COLO668 (cell line): ENCODE measurements at regions not wholly inside any gene's neighbourhood (a gene's known extent, or its start where the extent isn't known, plus 50 kb on each side); places are given as distances from the start of the nearest gene placed in this dataset.
A peak's percentile ranks its signal among the peaks of the same experiment; 100 is the strongest.

ENCODE experiments used
- DNase-seq: peaks from one replicate; lab custom pipeline; 2025; ENCODE audit not compliant: unreplicated experiment; lab: John Stamatoyannopoulos, UW

DNA sequence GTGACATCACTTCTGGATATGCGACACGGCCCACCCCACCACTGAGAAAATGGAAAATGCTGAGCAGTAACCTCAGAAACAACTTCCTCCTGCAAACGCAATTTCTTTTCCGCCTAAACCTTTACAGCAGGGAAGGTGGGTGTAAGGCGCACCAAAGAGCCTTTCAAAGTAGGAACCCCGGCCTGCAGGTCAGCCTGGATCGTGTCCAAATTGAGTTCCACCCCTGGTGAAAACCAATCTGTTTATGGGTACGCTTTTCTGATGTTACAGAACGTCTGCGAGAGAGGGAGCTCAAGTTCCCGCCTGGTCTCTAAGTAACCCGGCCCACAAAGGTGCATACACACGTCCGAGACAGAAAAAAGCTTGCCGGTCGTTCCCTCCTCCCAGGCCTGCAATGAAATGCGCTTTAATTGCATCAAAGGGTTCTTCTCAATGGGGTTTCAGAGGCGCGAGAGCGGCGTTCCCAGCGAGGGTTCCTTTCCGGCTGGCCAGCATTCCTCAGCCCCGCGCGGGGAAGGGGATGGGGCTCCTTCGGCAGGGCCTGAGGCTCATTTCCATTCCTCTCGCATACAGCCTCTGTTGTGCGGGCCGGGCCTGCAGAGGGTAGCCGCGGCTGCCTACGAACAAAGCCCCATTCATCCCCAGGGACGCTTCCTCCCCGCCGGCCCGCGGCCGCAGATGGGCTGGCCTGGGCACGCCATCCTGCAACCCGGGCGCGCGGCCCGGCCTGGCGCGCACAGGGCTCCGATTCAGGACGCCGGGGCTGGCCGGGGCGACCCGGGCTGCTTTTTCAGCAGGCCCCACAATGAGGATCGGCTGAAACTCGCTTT, 138.1 kb downstream of the TMCO5A start:
- DNase-seq = peak; percentile 76

GRCh38 chr15:38073178-38073946, 138.9 kb downstream of the TMCO5A start:
- no peak for DNase-seq

DNA sequence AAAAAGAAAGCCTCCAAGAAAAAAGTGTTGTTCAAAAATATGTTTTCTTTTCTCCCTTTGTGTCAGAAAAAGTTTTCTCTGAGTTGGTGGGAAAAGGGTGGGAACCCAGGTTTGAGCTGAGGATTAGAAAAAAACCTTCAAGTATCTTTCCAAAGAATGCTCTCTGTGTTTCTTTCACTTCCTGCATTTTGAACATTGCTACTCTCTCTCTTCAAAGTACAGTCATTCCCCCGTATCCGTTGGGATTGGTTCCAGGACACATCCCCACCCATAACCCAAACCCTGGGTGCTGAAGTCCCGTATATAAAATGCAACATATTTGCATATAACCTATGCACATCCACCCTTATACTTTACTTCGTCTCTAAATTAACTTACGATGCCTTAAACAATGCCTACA, 139.6 kb downstream of the TMCO5A start:
- no peak for DNase-seq

DNA sequence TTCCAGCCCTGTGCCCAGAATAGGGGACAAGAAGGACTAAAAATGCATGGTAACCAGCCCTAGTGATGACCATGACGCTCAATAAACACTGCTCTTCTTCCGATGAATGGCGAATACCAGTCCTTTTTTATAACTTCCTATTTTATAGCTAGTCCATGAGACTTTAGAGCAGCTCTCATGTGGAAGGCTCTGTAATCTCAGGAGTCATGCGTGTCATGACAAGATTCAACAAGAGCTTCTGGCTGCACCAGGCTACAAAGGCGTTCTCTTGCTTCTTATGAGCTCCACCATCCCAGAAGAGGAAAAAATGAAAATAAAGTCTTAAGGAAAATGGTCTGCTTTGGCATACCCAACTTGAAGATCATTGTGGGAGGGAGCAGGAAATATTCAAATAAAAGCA, 141.0 kb downstream of the TMCO5A start:
- DNase-seq = no peak

DNA sequence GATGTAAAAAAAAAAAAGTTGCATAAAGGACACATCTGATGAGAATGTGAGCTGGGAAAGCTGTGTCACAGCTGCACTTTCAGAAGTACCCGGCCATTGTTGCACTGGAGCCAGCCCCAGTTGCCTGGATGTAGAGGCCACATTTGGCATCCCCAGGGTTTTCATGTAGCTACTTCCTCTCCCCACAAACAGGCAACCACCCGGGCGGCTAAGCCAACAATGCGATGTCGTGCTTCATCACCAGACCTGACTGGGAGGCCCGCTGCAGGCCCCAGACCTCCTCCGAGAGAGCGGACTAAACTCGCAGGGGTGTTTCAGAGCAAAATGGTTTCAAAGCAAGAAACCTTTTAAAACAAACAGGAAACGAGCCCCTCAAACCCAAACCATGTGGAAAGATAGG, 142.3 kb downstream of the TMCO5A start:
- no peak for DNase-seq

DNA sequence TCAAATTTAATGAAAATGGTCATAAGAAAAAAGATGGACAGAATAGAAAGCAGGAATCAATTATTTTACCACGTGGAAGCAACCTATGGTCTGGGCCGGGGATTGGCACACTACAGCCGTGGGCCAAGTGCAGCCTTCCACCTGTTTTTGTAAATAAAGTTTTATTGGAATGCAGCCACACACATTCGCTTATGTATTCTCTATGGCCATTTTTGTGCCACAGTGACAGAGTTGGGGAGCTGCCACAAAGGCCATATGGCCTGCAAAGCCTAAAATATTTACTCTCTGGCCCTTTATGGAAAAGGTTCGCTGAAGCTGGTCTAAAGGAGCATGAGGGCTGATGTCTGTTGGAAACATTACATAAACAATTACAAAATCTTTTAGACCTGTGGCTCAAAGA, 144.8 kb downstream of the TMCO5A start:
- no peak for DNase-seq

DNA sequence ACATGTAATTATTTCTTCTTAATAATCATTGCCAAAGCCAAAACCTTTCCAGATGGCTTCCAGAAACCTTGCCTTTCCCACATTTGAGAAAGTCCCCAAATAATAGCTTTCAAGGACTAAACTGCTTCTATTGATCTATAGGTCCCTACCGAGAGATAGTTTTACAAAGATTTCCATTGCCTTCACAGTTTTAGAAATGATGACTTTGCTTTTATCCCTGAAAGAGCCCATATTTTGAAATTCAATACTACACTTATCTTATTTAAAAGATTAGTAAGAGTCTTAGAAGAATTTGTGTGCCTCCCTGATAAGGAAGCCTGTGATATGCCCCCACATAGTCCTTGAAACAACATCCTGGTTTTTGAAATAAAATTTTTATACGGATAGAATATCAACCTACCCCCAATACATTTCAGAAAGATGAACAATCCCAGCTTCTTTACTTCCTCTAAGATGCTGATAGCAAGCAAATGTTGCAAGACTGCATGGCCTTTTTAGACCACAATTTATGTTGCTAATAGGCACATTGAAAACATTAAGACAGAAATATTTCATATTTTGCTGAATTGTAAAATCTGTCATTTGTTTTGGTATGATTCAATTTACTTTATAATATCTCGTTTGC, 146.3 kb downstream of the TMCO5A start:
- no peak for DNase-seq

GRCh38 chr15:38084289-38084688, 149.8 kb downstream of the TMCO5A start:
- no peak for DNase-seq

DNA sequence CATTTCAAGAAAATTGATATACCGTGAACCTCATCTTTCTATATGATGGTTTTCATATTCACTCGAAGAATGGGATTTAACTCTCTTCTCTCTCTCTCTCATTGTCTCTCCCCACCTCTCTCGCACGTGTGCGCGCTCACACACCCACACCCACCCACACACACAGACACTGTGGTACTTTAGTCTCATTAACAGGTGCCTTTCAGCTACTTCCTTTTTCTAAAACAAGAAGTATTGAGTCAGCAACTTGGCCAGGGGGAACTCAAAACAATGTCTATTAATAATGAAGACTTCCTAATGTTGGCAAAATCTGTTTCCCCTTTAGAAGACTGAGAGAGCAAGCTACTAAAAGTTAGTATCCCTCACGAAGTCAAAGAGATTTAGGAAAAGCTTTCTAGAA, 150.7 kb downstream of the TMCO5A start:
- DNase-seq = no peak

GRCh38 chr15:38085931-38086568, 151.6 kb downstream of the TMCO5A start:
- DNase-seq = no peak

GRCh38 chr15:38086611-38087010, 152.2 kb downstream of the TMCO5A start:
- DNase-seq = no peak

DNA sequence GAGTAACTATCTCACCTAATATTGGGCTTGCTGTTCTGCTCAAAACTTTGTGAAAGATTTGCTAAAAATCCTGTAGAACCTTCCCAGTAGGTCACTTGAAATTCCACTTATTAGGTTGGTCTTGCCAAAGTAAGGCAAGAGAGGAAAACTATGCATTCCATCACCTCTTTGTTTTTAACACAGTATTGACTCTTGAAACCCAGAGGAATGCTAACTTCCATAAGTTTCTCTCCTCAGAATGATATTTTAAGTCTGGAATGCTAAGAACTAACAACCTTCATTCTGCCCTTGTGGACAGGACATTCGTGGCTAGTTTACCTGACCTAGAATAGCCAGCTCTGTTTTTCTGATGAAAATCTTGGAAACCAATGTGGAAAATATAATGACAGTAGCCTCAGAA, 154.5 kb downstream of the TMCO5A start:
- no peak for DNase-seq

- DNase-seq = no peak
Measured at GRCh38 chr15:38090223-38090622, 155.8 kb downstream of the TMCO5A start.

- no peak for DNase-seq
Measured at GRCh38 chr15:38090678-38091077, 156.2 kb downstream of the TMCO5A start.

GRCh38 chr15:38091078-38091645, 156.7 kb downstream of the TMCO5A start:
- no peak for DNase-seq

- no peak for DNase-seq
Measured at GRCh38 chr15:38093931-38094330, 158.7 kb upstream of the SPRED1 start.

GRCh38 chr15:38102972-38103371, 149.7 kb upstream of the SPRED1 start:
- DNase-seq = no peak

- no peak for DNase-seq
Measured at GRCh38 chr15:38103564-38103963, 149.1 kb upstream of the SPRED1 start.

DNA sequence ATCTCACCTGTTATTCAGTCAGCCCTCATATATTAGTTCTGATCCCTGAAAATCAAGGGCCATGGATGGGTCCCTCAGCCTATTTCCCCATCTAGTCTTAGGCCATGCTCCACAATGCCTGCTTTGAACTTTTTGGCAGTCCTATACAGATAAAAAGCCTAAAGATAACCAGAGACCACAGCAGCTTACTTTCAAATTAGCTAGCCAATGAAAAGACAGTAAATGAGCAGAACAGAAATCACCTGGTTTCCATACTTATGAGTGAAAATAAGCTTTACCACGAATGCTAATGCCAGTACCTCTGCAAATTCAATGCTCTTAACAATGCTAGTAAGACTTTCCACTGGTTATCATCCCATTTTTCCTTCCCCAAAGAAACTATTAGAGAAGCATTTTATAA, 141.6 kb upstream of the SPRED1 start:
- DNase-seq = no peak

GRCh38 chr15:38112406-38112805, 140.2 kb upstream of the SPRED1 start:
- no peak for DNase-seq

GRCh38 chr15:38115121-38115520, 137.5 kb upstream of the SPRED1 start:
- DNase-seq = no peak
